ENCODE measurements at regions not wholly inside any gene's neighbourhood (a gene's known extent, or its start where the extent isn't known, plus 50 kb on each side); places are given as distances from the start of the nearest gene placed in this dataset.

DNA sequence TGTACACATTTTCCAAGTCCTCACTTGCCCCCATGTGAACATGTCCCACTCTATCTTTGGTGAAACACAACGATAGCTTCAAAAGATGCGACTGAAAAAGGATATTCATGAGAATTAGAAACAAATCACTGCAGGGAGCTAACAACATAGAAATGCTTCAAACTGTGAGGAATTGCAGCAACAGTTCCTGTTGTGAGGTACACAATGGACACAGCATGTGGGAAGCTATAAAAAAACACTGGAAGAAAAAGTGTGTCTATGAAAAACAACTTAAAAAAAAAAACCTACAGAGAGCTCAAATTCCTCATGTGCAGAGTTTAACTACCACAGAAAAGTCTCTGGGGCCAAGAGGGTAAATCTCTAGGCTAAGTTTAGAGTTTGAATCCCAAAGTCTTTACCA, 51.6 kb upstream of the BLTP1 start:
- Histone ChIP-seq H3K27me3 (no peaks in the 10 kb centered on the region), H3K36me3 (no peaks in the 10 kb centered on the region), H3K9me3 (no peaks in the 10 kb centered on the region), H3K4me1 (no peaks in the 10 kb centered on the region), H3K4me3 (no peak overlapping the region), H3K27ac (no peak overlapping the region)
- TF ChIP-seq CTCF (IDR thresholded peaks at IDR 0.05) = no peak
- DNase-seq (ENCODE audit: low spot score) = no peak

DNA sequence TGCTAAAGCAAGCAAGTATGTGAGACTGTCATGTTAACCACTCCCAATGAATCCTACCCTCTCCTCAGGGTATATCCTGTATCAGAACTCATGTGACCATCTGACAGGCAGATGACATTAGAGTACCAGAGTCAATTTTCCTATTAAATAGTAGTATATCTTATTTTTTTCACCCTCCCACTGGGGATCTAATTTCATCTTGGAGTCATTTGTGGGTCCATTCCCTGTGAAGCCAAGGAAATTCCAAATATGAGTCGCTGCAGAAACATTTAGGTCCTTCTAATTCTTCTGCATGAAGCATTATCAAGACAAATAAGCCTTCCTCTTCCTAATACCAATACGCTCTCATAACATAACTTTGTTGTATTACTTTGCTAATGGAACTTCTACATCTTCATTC, 52.2 kb upstream of the BLTP1 start:
- no peaks in the 10 kb centered on the region for H3K36me3 ChIP-seq
- no peaks in the 10 kb centered on the region for H3K4me1 ChIP-seq
- H3K9me3 ChIP-seq = no peaks in the 10 kb centered on the region
- H3K27ac ChIP-seq = no peak overlapping the region
- H3K27me3 ChIP-seq = no peaks in the 10 kb centered on the region
- no peak for TF ChIP-seq CTCF (IDR thresholded peaks at IDR 0.05)
- no peak overlapping the region for H3K4me3 ChIP-seq
- no peak for DNase-seq (ENCODE audit: low spot score)

DNA sequence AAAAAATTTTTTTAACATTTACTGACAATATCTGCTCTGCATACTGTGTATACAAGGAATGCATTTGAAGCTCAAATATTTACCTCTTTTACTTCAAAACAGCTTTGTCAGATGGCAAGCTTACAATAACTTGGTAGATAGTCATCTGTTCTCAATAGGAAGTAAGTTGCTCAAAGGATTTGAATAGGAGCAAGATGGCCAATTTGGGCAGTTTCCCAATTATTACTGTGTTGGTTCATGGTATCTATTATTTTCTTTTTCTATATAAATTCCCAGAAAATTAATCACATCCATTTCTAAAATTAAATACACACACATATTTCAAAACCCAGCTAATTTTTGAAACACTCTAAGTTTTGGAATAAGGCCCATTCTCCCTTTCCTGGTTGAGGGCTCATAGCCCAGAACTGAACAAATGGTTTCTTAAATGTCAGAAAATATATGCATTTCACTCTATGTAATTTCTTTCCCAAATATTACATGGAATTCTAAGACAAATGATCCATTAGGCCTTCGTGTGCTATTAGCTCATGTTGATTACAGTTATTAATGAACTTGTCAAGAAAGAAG, 60.2 kb upstream of the BLTP1 start:
- Histone ChIP-seq H3K4me1 (no peaks in the 10 kb centered on the region), H3K27me3 (no peaks in the 10 kb centered on the region), H3K9me3 (no peaks in the 10 kb centered on the region), H3K4me3 (no peak overlapping the region), H3K27ac (no peak overlapping the region), H3K36me3 (no peaks in the 10 kb centered on the region)
- no peak for DNase-seq (ENCODE audit: low spot score)
- no peak for TF ChIP-seq CTCF (IDR thresholded peaks at IDR 0.05)

DNA sequence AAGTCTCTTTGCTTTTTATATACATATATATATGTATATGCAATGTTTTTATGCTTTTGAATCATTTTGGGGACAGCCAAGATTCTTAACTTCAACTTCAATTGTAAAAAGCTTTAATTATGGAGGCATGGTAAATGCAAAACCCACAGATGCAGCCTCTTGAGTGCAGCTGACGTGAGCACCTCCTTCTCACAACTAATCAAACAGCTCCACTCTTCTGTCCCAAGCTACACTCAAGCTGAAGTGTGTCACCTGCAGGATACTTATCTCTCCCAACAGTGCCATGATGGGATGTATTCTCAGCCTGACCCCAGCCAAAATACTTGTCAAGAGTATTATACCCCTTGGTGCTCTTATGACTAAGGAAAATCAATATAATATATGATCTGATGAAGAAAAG, 60.7 kb upstream of the BLTP1 start:
- H3K27me3 ChIP-seq = no peaks in the 10 kb centered on the region
- TF ChIP-seq CTCF (IDR thresholded peaks at IDR 0.05) = no peak
- no peaks in the 10 kb centered on the region for H3K4me1 ChIP-seq
- no peaks in the 10 kb centered on the region for H3K36me3 ChIP-seq
- DNase-seq (ENCODE audit: low spot score) = no peak
- no peaks in the 10 kb centered on the region for H3K9me3 ChIP-seq
- H3K4me3 ChIP-seq = no peak overlapping the region
- H3K27ac ChIP-seq = no peak overlapping the region

DNA sequence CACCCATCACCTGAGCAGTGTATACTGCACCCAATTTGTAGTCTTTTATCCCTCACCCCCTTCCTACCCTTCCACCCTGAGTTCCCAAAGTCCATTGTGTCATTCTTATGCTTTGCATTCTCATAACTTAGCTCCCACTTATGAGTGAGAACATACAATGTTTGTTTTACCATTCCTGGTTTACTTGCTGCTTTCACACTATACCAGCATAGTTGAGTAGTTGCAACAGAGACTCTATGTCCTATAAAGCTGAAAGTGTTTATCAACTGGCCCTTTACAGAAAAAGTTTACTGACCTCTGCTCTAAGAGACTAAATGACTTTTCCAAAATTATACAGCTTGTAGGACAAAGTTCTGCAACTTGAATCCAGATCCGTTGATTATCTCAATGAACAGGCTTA, 61.1 kb upstream of the BLTP1 start:
- no peaks in the 10 kb centered on the region for H3K9me3 ChIP-seq
- no peaks in the 10 kb centered on the region for H3K36me3 ChIP-seq
- H3K4me1 ChIP-seq = no peaks in the 10 kb centered on the region
- H3K27ac ChIP-seq = no peak overlapping the region
- DNase-seq (ENCODE audit: low spot score) = no peak
- H3K27me3 ChIP-seq = no peaks in the 10 kb centered on the region
- no peak overlapping the region for H3K4me3 ChIP-seq
- no peak for TF ChIP-seq CTCF (IDR thresholded peaks at IDR 0.05)

DNA sequence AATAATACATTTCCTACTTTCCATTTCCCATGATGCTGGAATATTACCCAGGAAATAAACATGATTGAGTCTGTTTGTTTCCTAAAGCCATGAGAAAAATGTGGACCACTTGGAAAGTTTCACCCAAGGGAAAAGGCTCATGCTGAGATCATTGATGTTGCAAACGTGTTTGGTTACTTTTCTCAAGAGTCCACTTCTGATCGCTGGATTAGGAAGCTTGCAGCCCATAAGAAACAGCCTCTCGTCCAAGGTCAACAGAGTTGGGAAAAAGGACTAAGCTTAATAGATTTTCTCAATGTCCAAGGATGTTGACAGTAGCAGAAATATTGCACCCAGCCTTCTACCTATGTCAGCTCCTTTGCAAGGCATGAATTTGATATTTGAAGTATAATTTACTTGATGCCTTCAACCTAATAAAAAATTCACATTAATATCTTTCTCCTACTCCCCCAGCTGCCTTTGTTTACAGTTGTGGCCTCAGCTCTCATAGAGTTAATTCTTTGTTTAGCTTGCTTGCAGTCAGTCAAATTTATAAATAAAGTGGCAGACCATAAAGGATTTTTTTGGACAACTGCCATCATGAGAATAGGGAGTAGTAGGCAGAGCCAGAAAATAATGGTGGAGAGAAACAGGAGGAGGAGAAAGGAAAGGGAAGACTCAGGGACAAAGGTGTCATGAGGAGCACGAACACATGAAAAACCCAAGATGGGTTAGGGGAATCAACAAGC, 65.6 kb upstream of the BLTP1 start:
- Histone ChIP-seq H3K27ac (no peak overlapping the region), H3K4me3 (no peak overlapping the region), H3K27me3 (no peaks in the 10 kb centered on the region), H3K4me1 (no peaks in the 10 kb centered on the region), H3K9me3 (no peaks in the 10 kb centered on the region), H3K36me3 (no peaks in the 10 kb centered on the region)
- no peak for TF ChIP-seq CTCF (IDR thresholded peaks at IDR 0.05)
- no peak for DNase-seq (ENCODE audit: low spot score)
